WTC11 (cell line): ENCODE measurements at regions not wholly inside any gene's neighbourhood (a gene's known extent, or its start where the extent isn't known, plus 50 kb on each side); places are given as distances from the start of the nearest gene placed in this dataset.

Experiments used
- CREB1 ChIP-seq: sonication (generic); formaldehyde crosslinking; IDR thresholded peaks from 2 replicates; pipeline ENCODE4 v1.8.0; 2023; ENCODE audit warnings: mild to moderate bottlenecking, missing genetic modification reagents
- USF2 ChIP-seq: sonication (generic); formaldehyde crosslinking; IDR thresholded peaks from 2 replicates; pipeline ENCODE4 v1.8.1; 2023; ENCODE audit warnings: mild to moderate bottlenecking, missing genetic modification reagents, moderate library complexity
- ZNF219 ChIP-seq: sonication (generic); formaldehyde crosslinking; IDR thresholded peaks from 2 replicates; pipeline ENCODE4 v1.8.0; 2023; ENCODE audit warnings: missing genetic modification reagents, mild to moderate bottlenecking, borderline replicate concordance
- TF ChIP-seq, protein P1 (sequence below): fragments of 200-600 bp; IDR thresholded peaks from 2 replicates; pipeline ENCODE4 v1.8.0; 2022; ENCODE audit warnings: antibody characterized with exemption

DNA sequence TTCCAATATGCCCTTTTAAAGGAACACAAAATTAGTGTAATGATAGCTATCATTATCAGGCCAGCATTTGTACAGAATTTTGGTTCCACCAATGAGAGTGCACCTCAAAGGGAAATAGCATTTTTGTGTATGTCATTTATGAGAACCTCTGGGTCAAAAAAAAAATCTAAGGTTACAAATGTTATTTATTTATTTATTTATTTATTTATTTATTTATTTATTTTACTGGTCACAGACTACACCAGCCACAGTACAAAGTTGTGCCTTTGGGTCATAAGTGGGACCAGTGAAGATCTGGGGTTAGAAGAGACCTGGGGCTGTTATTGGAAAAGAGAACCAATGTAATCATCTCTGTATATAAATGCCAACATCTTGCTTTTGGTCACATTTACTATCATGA is 523.9 kb downstream of the CETN3 start:
- TF ChIP-seq USF2 (no peak), ZNF219 (CRISPR knock-in tag) (no peak), CREB1 (CRISPR knock-in tag) (no peak)
- TF ChIP-seq, protein P1, sequence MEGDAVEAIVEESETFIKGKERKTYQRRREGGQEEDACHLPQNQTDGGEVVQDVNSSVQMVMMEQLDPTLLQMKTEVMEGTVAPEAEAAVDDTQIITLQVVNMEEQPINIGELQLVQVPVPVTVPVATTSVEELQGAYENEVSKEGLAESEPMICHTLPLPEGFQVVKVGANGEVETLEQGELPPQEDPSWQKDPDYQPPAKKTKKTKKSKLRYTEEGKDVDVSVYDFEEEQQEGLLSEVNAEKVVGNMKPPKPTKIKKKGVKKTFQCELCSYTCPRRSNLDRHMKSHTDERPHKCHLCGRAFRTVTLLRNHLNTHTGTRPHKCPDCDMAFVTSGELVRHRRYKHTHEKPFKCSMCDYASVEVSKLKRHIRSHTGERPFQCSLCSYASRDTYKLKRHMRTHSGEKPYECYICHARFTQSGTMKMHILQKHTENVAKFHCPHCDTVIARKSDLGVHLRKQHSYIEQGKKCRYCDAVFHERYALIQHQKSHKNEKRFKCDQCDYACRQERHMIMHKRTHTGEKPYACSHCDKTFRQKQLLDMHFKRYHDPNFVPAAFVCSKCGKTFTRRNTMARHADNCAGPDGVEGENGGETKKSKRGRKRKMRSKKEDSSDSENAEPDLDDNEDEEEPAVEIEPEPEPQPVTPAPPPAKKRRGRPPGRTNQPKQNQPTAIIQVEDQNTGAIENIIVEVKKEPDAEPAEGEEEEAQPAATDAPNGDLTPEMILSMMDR = no peak
